Medulla oblongata (tissue), 1 donor: ENCODE measurements at regions not wholly inside any gene's neighbourhood (a gene's known extent, or its start where the extent isn't known, plus 50 kb on each side); places are given as distances from the start of the nearest gene placed in this dataset.

Experiments used
- DNase-seq: peaks from one replicate; pipeline ENCODE4 v3.0.0-alpha.2; 2015; ENCODE audit errors: extremely low spot score

- DNase-seq, result no peak
Observed at GRCh38 chr11:69994810-69995209, 83.3 kb upstream of the ANO1 start.

- no peak for DNase-seq
Observed at GRCh38 chr11:69995697-69996096, 82.4 kb upstream of the ANO1 start.

- no peak for DNase-seq
Observed at GRCh38 chr11:69996451-69996850, 81.7 kb upstream of the ANO1 start.

GRCh38 chr11:69997352-69997751 is 80.8 kb upstream of the ANO1 start:
- no peak for DNase-seq

GRCh38 chr11:69999721-70000120 is 78.4 kb upstream of the ANO1 start:
- no peak for DNase-seq

GRCh38 chr11:70000228-70000627 is 77.9 kb upstream of the ANO1 start:
- DNase-seq, result no peak

- no peak for DNase-seq
Observed at GRCh38 chr11:70001246-70001645, 76.9 kb upstream of the ANO1 start.

GRCh38 chr11:70002433-70002832 is 75.7 kb upstream of the ANO1 start:
- no peak for DNase-seq

GRCh38 chr11:70005107-70005818 is 72.9 kb upstream of the ANO1 start:
- no peak for DNase-seq

GRCh38 chr11:70007796-70008195 is 70.3 kb upstream of the ANO1 start:
- DNase-seq, result no peak

GRCh38 chr11:70010774-70011173 is 67.3 kb upstream of the ANO1 start:
- no peak for DNase-seq

- no peak for DNase-seq
Observed at GRCh38 chr11:70012134-70012733, 65.9 kb upstream of the ANO1 start.

GRCh38 chr11:70014291-70014690 is 63.8 kb upstream of the ANO1 start:
- DNase-seq, result no peak

- DNase-seq, result no peak
Observed at GRCh38 chr11:70016666-70017367, 61.3 kb upstream of the ANO1 start.

- no peak for DNase-seq
Observed at GRCh38 chr11:70018816-70019215, 59.3 kb upstream of the ANO1 start.

- DNase-seq, result no peak
Observed at GRCh38 chr11:70019576-70020011, 58.5 kb upstream of the ANO1 start.

GRCh38 chr11:70020336-70021214 is 57.5 kb upstream of the ANO1 start:
- DNase-seq, result no peak

- DNase-seq, result no peak
Observed at GRCh38 chr11:70021586-70021985, 56.5 kb upstream of the ANO1 start.

- DNase-seq, result no peak
Observed at GRCh38 chr11:70024036-70024772, 53.9 kb upstream of the ANO1 start.

- no peak for DNase-seq
Observed at GRCh38 chr11:70024773-70025045, 53.4 kb upstream of the ANO1 start.

GRCh38 chr11:70025308-70025707 is 52.8 kb upstream of the ANO1 start:
- no peak for DNase-seq

GRCh38 chr11:70026012-70026411 is 52.1 kb upstream of the ANO1 start:
- DNase-seq, result no peak
